Skeletal muscle satellite cell (primary cell): ENCODE measurements at regions not wholly inside any gene's neighbourhood (a gene's known extent, or its start where the extent isn't known, plus 50 kb on each side); places are given as distances from the start of the nearest gene placed in this dataset.

ENCODE experiments used
- H3K27me3 ChIP-seq: 2 replicates; pipeline ENCODE4 v1.7.0; 2013; ENCODE audit warnings: low read length; ENCODE audit not compliant: control insufficient read depth, insufficient read depth
- H3K36me3 ChIP-seq: 2 replicates; pipeline ENCODE4 v1.7.0; 2013; ENCODE audit warnings: mild to moderate bottlenecking, control low read depth, low read length; ENCODE audit not compliant: insufficient read depth
- H3K4me1 ChIP-seq: 2 replicates; pipeline ENCODE4 v1.7.0; 2013; ENCODE audit warnings: low read length; ENCODE audit not compliant: control insufficient read depth, insufficient read depth
- H3K4me2 ChIP-seq: 2 replicates; pipeline ENCODE4 v1.7.0; 2013; ENCODE audit warnings: mild to moderate bottlenecking, low read length
- H3K4me3 ChIP-seq: 2 replicates; pipeline ENCODE4 v1.7.0; 2013; ENCODE audit warnings: low read length
- H3K9ac ChIP-seq: 2 replicates; pipeline ENCODE4 v1.7.0; 2013; ENCODE audit warnings: mild to moderate bottlenecking, low read depth, low read length, moderate library complexity
- H3K9me3 ChIP-seq: replicated peaks from 2 replicates; pipeline ENCODE4 v1.7.0; 2013; ENCODE audit warnings: mild to moderate bottlenecking, control low read depth, low read length

- no peaks in the 10 kb centered on the region for H3K9me3 ChIP-seq
- no peak overlapping the region for H3K4me3 ChIP-seq
- no peak overlapping the region for H3K9ac ChIP-seq
- H3K4me2 ChIP-seq, result no peak overlapping the region
- no peaks in the 10 kb centered on the region for H3K27me3 ChIP-seq
- H3K4me1 ChIP-seq, result peaks cover 13% of the 10 kb centered on the region
- no peaks in the 10 kb centered on the region for H3K36me3 ChIP-seq
These were observed 120.9 kb upstream of the COL3A1 start for GRCh38 chr2:188853307-188853706.

GRCh38 chr2:188865681-188866080, 108.5 kb upstream of the COL3A1 start:
- Histone ChIP-seq H3K4me1 (peaks cover 14% of the 10 kb centered on the region), H3K9ac (no peak overlapping the region), H3K9me3 (no peaks in the 10 kb centered on the region), H3K27me3 (no peaks in the 10 kb centered on the region), H3K4me2 (no peak overlapping the region), H3K4me3 (no peak overlapping the region), H3K36me3 (no peaks in the 10 kb centered on the region)

GRCh38 chr2:188869550-188869949, 104.6 kb upstream of the COL3A1 start:
- Histone ChIP-seq H3K4me3 (no peak overlapping the region), H3K4me2 (no peak overlapping the region), H3K9ac (no peak overlapping the region), H3K27me3 (no peaks in the 10 kb centered on the region), H3K36me3 (no peaks in the 10 kb centered on the region), H3K4me1 (peaks cover 14% of the 10 kb centered on the region), H3K9me3 (no peaks in the 10 kb centered on the region)

GRCh38 chr2:188870289-188870688, 103.9 kb upstream of the COL3A1 start:
- H3K36me3 ChIP-seq, result no peaks in the 10 kb centered on the region
- no peak overlapping the region for H3K4me3 ChIP-seq
- no peak overlapping the region for H3K4me2 ChIP-seq
- no peaks in the 10 kb centered on the region for H3K9me3 ChIP-seq
- H3K27me3 ChIP-seq, result no peaks in the 10 kb centered on the region
- H3K4me1 ChIP-seq, result peaks cover 14% of the 10 kb centered on the region
- no peak overlapping the region for H3K9ac ChIP-seq

- H3K9me3 ChIP-seq, result no peaks in the 10 kb centered on the region
- H3K4me3 ChIP-seq, result no peak overlapping the region
- H3K4me2 ChIP-seq, result no peak overlapping the region
- peaks cover 6% of the 10 kb centered on the region for H3K4me1 ChIP-seq
- no peaks in the 10 kb centered on the region for H3K36me3 ChIP-seq
- H3K27me3 ChIP-seq, result no peaks in the 10 kb centered on the region
- no peak overlapping the region for H3K9ac ChIP-seq
These were observed 99.1 kb upstream of the COL3A1 start for GRCh38 chr2:188875104-188875503.

- Histone ChIP-seq H3K4me2 (no peak overlapping the region), H3K9me3 (no peaks in the 10 kb centered on the region), H3K27me3 (no peaks in the 10 kb centered on the region), H3K36me3 (no peaks in the 10 kb centered on the region), H3K4me3 (no peak overlapping the region), H3K9ac (no peak overlapping the region), H3K4me1 (peaks cover 2% of the 10 kb centered on the region)
These were observed 95.5 kb upstream of the COL3A1 start for GRCh38 chr2:188878716-188879115.

- no peak overlapping the region for H3K4me3 ChIP-seq
- no peak overlapping the region for H3K9ac ChIP-seq
- no peaks in the 10 kb centered on the region for H3K27me3 ChIP-seq
- H3K9me3 ChIP-seq, result no peaks in the 10 kb centered on the region
- no peaks in the 10 kb centered on the region for H3K36me3 ChIP-seq
- H3K4me1 ChIP-seq, result peaks cover 11% of the 10 kb centered on the region
- H3K4me2 ChIP-seq, result no peak overlapping the region
These were observed 93.4 kb upstream of the COL3A1 start for GRCh38 chr2:188880740-188881139.

- Histone ChIP-seq H3K4me3 (no peak overlapping the region), H3K4me1 (peaks cover 11% of the 10 kb centered on the region), H3K27me3 (no peaks in the 10 kb centered on the region), H3K9me3 (no peaks in the 10 kb centered on the region), H3K36me3 (no peaks in the 10 kb centered on the region), H3K4me2 (no peak overlapping the region), H3K9ac (no peak overlapping the region)
These were observed 92.7 kb upstream of the COL3A1 start for GRCh38 chr2:188881434-188881833.

- Histone ChIP-seq H3K4me2 (peak overlapping the region; percentile 11), H3K36me3 (no peaks in the 10 kb centered on the region), H3K9ac (no peak overlapping the region)
These were observed 90.1 kb upstream of the COL3A1 start for GRCh38 chr2:188884046-188884445.

GRCh38 chr2:188884517-188884916, 89.7 kb upstream of the COL3A1 start:
- H3K27me3 ChIP-seq, result no peaks in the 10 kb centered on the region
- peaks cover 11% of the 10 kb centered on the region for H3K4me1 ChIP-seq
- no peaks in the 10 kb centered on the region for H3K9me3 ChIP-seq
- H3K9ac ChIP-seq, result no peak overlapping the region
- peak overlapping the region; percentile 11 for H3K4me2 ChIP-seq
- no peak overlapping the region for H3K4me3 ChIP-seq
- H3K36me3 ChIP-seq, result no peaks in the 10 kb centered on the region

More at GRCh38 chr2:188884046-188884445, 90.1 kb upstream of the COL3A1 start:
- Histone ChIP-seq H3K27me3 (no peaks in the 10 kb centered on the region), H3K4me3 (no peak overlapping the region), H3K4me1 (peaks cover 11% of the 10 kb centered on the region), H3K9me3 (no peaks in the 10 kb centered on the region)

GRCh38 chr2:188889187-188889586, 85.0 kb upstream of the COL3A1 start:
- Histone ChIP-seq H3K4me1 (peaks cover 3% of the 10 kb centered on the region), H3K4me3 (no peak overlapping the region), H3K9me3 (no peaks in the 10 kb centered on the region), H3K27me3 (no peaks in the 10 kb centered on the region), H3K36me3 (no peaks in the 10 kb centered on the region), H3K4me2 (no peak overlapping the region), H3K9ac (no peak overlapping the region)

- Histone ChIP-seq H3K4me2 (no peak overlapping the region), H3K9ac (no peak overlapping the region), H3K36me3 (no peaks in the 10 kb centered on the region), H3K27me3 (no peaks in the 10 kb centered on the region), H3K4me3 (no peak overlapping the region), H3K4me1 (no peaks in the 10 kb centered on the region), H3K9me3 (no peaks in the 10 kb centered on the region)
These were observed 83.4 kb upstream of the COL3A1 start for GRCh38 chr2:188890755-188891154.
